HG02588 (cell line): ENCODE measurements at regions not wholly inside any gene's neighbourhood (a gene's known extent, or its start where the extent isn't known, plus 50 kb on each side); places are given as distances from the start of the nearest gene placed in this dataset.

Source experiments
- ATAC-seq: cut with Tn5 transposase; IDR thresholded peaks from one replicate; pipeline ENCODE4 v1.9.1; 2021; ENCODE audit warnings: mild to moderate bottlenecking, moderate library complexity; ENCODE audit not compliant: unreplicated experiment

DNA sequence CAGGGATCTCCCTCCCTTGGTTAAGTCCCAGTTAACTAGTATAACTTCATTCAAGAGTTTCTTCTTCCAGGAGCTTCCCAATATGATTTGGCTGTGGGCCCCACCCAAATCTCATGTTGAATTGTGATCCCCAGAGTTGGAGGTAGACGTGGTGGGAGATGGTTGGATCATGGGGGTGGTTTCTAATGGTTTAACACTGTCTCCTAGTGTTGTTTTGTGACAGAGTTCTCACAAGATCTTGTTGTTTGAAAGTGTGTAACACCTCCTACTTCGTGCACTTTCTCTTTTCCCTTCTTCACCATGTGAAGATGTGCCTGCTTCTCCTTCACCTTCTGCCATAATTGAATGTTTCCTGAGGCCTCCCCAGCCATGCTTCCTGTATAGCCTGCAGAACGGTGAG lies 251.8 kb upstream of the FGGY start:
- no peak for ATAC-seq

GRCh38 chr1:59045636-59046035 lies 251.3 kb upstream of the FGGY start:
- no peak for ATAC-seq

DNA sequence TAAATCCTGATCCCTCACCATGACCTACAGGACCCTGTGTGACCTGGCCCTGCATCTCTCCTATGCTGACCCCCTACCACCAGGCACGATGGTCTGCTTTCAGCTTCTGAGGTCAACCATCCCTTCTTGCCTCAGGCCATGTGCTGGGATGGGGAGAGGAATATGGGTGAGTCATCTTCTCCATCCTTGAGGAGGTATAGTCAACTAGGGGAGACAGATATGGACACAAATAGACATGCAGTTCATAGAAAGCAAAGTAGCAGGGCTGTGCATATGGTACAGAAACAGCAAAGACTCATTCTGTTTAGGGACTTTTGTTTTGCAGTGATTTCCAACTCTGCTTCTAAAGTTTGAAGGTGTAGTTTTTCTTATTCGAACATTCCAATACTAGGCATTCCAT lies 250.8 kb upstream of the FGGY start:
- ATAC-seq, result no peak

DNA sequence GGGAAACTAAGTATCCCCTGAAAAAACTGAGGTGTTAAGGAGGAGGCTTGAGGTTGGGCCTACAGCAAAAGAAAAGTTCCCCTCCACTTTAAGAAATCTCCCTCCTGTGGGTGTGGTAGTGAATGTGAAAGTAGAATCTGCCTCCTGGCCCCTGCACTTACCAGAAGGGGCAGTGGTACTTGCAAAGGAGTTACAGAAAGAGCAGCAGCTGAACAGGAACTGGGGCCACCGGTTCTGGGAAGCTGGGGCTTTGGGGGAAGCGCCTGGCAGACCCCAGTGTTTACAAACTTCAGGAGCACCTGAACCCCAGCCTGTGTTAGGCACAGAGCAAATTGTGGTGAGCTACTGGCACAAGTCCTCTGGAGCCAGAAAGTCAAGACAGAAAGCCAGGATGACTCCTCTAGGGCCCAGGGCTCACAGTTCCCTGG lies 250.2 kb upstream of the FGGY start:
- peak; percentile 88 for ATAC-seq

GRCh38 chr1:59051007-59051406 lies 245.9 kb upstream of the FGGY start:
- ATAC-seq, result no peak

DNA sequence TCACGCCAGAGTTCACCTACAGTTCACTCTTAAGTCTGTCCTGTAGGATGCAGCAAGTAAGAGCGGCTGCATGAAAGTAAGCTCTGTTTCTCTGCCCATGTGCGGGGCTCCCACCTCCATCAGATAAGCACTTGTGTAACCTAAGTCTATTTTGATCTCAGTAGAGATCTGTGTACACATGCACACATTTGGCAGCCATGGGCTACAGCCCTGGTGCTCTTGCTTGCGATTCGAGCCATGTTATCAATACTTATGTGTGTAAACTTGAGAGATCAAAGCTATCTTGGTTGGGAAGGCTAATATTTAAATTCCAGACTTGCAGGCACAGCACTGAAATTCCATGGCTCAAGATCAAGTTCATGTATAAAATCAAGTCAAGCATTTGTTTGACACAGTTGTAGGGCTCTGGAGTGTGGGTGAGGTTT lies 244.7 kb upstream of the FGGY start:
- ATAC-seq, result no peak

GRCh38 chr1:59054172-59054571 lies 242.7 kb upstream of the FGGY start:
- ATAC-seq, result no peak

DNA sequence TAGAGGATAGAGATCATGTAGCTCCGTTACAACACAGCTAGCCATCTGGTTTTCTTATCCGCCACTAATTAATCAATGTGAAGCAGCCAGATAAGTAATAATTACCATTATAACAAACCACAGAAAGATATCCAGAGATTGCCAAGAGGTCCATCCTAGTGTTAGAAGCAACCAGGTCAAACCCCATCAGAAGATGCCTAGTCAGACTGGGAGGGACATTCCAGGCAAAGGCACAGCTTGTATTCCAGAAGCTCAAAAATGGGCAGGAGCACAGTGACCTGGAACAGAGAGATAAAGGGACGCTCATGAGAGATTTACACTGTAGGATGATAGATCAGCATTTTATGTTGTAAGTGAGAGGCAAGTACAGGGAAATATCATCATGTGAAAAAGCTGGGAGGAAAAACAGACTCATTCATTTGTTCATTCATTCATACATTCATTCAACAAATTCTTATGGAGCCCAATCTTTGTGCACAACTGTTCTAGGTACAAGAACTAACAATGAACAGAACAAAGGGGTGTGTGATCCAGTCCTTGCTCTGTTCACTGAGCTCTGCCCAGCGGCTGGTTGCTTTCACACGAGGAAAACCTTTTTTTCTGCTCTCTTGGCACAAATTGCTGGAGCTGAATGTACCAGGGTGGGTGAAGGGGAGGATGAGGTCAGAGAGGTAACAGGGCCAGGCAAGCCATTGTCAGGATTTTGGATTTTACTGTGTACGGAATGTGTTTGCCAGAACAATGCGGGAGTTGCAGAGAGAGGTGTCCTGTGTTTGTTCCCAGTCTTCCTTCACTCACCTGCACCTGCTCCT lies 240.8 kb upstream of the FGGY start:
- no peak for ATAC-seq

DNA sequence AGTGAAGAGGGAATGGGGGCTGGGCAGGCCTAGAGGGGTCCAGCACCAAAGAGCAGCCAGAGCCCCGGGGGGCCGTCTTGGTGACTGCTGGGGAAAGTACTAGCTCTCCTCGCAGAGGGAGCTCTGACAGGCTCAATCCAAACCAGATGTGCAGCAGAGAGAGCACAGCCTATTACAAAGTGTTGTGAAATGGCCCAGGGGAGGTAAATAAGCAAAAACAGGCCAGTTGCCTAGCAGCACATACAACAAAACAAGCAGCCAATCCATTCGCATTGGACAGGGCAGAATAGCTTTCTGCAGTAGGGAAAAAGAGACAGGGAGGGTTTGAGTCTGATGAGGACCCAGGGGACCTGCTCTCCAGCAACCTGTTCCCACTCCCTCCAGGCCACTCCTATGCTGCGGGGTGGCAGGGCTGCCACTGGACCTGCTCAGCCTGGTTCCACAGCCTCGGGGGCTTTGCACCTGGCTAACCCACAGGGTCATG lies 239.6 kb upstream of the FGGY start:
- ATAC-seq, result no peak

DNA sequence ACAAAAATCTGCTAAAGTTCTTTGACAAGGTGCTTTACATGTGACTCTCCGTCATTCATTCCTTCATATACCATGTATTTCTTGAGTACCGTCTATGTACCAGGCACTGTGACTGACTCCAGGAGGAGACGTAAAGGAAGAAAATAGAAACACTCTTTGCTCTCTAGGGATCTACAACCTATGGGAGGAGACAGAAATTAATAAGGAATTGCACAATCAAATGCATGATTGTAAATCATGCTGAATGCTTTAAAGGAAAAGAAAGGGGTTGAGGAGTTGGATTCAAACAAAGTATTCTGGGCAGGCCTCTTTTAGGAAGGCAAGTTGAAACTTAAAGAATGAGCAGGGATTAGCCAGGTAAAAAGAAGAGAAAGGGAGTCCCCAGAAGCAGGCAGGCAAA lies 239.1 kb upstream of the FGGY start:
- ATAC-seq, result no peak

- ATAC-seq, result no peak
Measured at GRCh38 chr1:59058665-59059439, 238.0 kb upstream of the FGGY start.

DNA sequence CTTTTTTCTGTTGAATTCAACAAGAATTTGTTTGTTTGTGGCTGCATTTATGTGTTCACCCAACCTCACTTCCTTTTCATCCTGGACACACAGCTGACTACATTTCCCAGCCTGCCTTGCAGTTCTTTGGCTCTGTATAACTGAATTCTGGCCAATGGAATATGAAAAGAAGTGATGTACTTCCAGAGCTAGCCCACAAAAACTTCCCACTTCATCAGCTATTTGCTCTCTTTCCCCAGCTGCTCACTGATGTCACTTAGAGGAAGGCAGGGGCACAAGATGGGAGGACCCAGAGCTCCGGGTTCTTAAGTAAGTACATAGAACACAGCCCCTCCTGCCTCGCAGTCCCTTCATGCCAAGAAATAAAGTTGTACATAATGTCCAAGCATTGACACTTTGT lies 235.0 kb upstream of the FGGY start:
- ATAC-seq, result no peak

DNA sequence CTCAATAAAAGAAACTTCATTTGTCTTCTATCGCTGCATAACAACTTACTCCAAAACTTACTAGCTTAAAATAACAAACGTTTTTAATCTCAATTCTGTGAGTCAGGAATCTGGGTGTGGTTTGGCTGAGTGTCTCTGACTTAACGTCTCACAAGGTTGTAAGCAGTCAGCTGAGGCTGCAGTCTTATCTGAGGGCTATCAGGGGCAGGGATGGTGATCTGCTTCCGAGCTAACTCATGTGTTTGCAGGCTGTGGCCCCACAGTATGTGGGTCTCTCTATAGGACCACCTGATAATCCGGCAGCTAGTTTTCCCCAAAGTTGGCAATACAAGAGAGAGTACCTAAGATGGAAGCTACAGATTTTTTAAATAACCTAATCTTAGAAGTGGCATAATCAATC lies 234.2 kb upstream of the FGGY start:
- no peak for ATAC-seq

GRCh38 chr1:59063501-59063900 lies 233.4 kb upstream of the FGGY start:
- no peak for ATAC-seq

DNA sequence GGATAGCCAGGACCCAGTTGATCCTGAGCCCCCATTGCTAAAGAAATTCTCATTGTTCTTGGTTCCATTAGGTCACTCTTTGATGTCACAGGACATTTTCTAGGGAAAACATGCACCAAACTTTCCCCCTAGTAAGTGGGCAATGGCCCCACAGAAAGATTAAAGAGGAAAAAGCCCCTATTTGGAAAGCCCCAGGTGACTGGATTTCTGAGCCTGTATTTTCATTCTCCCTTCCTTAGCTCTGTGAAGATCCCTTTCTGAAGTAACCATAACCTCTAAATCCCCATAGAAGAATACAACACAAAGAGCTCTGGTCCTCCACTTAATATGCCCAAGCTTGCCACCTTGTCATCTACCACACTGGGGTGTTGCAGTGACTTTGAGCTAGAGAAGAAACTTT lies 232.3 kb upstream of the FGGY start:
- ATAC-seq, result no peak

DNA sequence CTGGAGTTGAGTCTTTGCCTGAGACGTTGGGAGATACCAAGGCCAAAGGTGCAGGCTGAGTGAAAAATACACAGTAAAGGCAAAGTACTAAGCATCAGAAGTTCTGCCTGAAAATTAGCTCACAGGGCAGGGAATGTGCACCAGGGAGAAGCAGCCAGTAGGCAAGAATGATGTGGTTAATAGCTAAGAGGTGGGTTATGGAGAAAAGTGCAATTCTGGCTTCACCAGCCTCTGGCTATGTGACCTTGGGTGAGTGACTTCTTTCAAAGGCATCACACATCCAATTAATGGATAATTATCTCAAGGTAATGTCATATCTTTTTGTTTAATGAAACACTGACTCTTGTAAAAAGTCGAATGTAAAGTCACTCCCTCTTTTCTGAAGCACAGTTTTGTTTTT lies 230.7 kb upstream of the FGGY start:
- no peak for ATAC-seq

DNA sequence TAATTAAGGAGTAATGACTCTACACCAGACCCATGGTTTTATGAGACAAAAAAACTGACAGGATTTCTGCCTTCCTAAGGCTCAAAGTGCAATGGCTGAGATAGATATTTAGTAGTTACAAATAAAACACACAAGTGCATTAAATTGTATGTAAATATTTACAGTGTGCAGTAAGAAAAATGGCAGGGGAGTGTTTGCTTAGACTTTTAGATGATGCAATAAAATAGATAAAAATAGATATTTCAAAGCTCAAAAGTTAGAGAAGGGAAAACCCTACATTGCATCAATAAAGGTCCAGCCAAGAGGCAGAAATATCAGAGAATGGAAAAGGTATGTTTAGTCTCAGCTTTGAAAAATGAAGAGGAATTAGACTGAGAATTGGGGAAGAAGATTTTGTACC lies 226.3 kb upstream of the FGGY start:
- no peak for ATAC-seq

DNA sequence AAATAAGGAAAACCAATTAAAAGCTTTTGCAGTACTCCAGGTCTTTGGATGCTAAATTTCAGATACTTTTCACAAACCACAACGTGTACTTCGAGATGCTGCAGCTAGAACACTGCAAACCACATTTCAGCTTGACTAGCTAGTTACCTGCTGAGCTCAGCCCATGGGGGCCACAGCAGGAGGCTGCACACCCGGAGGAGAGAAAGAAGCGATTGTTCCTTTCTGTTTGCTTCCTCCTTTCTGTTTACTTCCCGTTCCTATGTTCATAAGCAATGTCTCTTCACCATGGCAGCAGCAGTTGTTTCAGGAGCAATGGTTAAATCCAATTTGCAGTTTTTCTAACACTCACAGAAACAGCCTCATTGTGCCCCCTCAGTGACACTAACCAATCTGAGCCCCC lies 225.6 kb upstream of the FGGY start:
- ATAC-seq, result no peak

GRCh38 chr1:59071876-59072582 lies 224.9 kb upstream of the FGGY start:
- ATAC-seq, result no peak

GRCh38 chr1:59072583-59072947 lies 224.3 kb upstream of the FGGY start:
- ATAC-seq, result no peak

DNA sequence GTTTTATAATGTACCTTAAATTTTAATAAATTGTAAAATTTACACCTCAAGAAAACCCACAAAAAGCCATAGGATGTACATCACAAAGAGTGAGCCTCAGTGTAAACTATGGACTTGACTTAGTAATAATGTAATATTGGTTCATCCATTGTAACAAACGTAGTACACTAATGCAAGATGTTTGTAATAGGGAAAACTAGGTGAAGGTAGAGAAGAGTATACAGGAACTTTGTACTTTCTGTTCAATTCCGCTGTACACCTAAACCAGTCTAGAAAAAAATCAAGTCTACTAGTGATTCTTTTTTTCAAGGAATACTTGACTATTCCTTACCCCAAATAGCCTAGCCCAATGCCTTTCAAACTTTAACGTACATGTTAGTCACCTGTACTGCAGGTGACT lies 222.3 kb upstream of the FGGY start:
- ATAC-seq, result no peak

- ATAC-seq, result no peak
Measured at GRCh38 chr1:59075021-59075420, 221.9 kb upstream of the FGGY start.
